HG03469 (cell line): ENCODE measurements at regions not wholly inside any gene's neighbourhood (a gene's known extent, or its start where the extent isn't known, plus 50 kb on each side); places are given as distances from the start of the nearest gene placed in this dataset.
"Not testable (repeated sequence)": the region's sequence is repeated elsewhere in the genome, so short reads cannot be mapped to it uniquely, and the experiment has no call there.

Experiments used
- ATAC-seq: cut with Tn5 transposase; IDR thresholded peaks from one replicate; pipeline ENCODE4 v1.9.1; 2021; ENCODE audit warnings: mild to moderate bottlenecking, moderate library complexity, moderate number of reproducible peaks; ENCODE audit not compliant: unreplicated experiment

DNA sequence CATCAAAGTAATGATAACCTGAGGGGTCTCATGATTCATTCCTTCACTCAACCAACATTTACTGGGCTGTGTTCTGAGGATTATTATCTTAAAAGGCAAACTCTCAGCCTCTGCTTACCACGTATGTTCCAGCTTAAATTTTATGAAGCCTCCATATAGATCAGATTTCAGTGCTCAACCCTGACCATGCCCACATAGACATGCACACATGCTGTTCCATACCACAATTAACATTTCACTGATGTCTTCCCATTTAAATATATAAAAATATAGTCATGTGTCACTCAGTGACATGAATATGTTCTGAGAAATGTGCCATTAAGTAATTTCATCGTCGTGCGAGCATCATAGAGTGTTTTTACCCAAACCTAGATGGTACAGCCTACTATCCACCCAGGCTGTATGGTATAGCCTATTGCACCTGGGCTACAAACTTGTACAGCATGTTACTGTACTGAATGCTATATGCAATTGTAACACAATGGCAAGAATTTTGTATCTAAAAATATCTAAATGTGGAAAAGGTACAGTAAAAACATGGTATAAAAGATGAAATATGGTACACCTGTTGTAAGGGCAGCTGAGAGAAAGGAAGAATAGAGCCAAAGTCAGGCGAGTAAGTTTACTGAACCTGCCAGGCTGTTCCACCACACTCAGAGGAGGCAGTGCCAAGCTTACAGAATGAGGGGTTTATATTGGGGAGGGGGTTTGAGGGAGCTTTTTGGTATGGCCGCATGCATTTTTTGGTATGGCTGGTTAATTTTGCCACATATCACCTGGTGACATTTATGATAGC, 134.7 kb upstream of the ETV3 start:
- no peak for ATAC-seq

DNA sequence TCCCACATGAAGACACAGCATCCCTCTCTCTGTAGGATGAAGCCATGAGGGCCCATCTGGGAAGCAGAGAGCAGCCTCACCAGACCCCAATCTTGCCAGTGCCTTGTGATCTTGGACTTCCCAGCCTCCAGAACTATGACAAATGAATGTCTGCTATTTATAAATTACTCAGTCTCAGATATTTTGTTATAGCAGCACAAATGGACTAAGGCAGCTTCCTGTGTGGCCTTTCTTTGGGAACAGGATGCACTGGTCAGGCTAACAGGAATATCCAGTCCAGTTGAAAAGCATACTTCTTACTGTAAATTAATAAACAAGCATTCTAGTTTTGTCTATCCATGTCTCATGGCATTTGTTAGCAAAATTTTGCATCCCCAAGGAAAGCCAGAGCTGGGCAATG, 134.1 kb upstream of the ETV3 start:
- no peak for ATAC-seq

DNA sequence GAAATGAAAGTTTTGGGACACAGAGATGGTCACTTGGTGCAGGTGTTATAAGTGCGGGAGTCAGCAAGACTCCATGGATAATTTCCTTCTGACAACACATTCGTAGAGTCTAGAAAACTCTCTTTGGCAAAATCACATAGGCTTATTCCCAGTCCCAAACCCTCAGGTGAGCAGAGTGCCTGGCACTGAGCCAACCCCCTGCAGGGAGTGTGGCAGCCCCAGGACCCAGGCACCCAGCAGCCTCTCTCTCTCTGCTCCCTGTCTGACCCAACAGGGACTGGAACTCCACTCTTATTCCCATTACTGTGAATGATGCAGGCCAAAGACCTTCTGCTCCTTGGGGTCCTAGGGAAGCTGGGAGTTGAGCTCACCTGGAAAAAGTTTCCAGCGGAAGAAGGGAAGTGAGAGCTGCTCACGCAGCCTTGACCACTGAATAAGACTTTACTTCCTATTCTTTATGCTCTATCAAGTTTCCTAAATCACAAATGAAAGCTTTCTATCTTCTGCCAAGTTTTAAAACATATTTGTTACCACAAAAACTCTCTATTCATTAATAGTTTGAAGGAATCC, 132.6 kb upstream of the ETV3 start:
- ATAC-seq = no peak

DNA sequence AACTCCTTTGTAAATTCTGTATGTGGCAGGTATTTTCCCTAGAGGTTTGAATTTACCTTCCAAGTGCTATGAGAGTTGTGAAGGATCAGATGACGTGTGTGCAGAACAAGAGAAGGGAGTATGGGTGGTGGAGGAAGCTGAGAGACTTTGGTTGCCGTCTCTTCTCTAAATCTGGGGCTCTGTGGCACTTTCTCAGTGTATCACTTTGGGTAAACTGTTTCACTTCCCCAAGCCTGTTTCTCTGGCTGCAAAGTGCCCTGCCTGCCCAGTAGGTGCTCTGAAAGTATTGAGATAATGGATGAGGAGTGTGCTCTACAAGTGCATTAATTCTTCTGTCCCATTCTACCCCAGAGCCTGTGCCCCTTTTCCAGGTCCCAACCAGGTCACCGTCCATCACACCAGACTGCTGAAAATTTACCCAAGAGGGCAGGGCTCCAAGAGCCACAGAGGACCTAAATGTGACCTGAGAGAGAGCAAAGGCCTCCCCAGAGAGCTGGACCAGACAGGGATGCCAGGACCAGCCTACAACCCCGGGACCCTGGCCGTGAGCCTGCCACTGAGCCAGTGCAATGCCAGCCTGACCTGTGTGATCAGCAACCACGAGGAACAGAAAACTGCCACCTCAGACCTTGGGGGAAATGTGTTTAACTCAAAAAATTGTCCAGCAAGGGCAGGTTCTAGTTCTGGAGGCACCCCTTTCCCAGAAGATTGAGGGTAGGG, 131.6 kb upstream of the ETV3 start:
- ATAC-seq = peak; percentile 65

DNA sequence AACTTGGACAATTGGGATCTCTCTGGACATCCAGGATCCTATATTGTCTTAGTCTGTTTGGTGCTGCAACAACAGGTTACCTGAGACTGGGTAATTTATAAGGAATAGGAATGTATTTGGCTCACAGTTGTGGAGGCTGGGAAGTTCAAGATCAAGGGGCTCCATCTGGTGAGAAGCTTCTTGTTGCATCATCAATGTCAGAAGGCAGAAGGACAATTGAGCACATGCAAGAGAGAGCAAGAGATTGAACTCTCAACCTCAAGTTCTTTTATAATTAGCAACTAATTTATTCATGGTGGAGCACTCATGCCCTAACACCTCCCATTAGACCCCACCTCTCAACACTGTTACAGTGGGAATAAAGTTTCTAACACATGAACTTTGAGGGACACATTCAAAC, 124.7 kb upstream of the ETV3 start:
- ATAC-seq = no peak

DNA sequence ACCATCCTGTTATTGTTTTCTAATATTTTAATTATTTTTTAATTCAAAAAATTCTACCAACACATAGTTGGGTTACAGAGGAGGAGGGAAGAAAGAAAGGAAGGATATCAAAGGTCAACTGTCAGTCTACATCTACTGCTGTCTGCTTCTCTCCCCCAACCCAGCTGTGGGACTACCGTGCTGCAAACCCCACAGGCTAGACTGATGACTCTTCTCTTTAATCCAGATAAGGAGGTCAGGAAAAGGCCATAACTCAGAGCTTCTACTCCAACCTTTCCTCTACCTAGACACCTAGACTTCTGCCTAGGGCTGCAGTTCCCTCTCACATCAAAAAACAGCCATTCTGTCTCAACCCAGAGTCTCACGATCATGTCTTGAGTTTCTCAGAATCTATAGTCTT, 124.2 kb upstream of the ETV3 start:
- no peak for ATAC-seq

DNA sequence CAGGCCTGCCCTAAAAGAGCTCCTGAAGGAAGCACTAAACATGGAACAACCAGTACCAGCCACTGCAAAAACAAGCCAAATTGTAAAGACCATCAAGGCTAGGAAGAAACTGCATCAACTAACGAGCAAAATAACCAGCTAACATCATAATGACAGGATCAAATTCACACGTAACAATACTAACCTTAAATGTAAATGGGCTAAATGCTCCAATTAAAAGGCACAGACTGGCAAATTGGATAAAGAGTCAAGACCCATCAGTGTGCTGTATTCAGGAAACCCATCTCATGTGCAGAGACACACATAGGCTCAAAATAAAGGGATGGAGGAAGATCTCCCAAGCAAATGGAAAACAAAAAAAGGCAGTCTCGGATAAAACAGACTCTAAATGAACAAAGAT, 117.7 kb upstream of the ETV3 start:
- ATAC-seq = not testable (repeated sequence)

DNA sequence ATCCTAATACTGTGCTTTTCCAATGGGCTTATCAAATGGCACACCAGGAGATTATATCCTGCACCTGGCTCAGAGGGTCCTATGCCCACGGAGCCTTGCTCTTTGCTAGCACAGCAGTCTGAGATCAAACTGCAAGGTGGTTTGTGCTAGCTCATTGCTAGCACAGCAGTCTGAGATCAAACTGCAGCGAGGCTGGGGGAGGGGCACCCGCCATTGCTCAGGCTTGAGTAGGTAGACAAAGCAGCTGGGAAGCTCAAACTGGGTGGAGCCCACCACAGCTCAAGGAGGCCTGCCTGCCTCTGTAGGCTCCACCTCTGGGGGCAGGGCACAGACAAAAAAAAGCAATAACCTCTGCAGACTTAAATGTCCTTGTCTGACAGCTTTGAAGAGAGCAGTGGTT, 116.0 kb upstream of the ETV3 start:
- not testable (repeated sequence) for ATAC-seq

DNA sequence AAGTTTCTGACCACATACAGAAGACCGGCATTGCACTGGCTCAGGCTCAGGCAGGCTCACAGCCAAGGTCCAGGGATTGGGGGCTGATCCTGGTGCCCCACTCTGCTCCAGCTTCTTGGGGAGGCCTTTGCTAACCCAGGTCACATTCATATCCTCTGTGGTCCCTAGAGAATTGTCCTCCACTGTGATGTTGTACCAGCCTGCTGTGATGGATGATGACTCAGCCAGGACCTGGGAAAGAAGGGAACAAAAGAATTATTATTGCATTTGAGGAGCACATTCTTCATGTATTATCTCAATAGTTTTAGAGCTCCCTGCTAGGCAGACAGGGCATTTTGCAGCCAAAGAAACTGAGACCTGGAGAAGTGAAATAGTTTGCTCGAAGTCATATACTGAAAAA, 114.3 kb upstream of the ETV3 start:
- no peak for ATAC-seq

DNA sequence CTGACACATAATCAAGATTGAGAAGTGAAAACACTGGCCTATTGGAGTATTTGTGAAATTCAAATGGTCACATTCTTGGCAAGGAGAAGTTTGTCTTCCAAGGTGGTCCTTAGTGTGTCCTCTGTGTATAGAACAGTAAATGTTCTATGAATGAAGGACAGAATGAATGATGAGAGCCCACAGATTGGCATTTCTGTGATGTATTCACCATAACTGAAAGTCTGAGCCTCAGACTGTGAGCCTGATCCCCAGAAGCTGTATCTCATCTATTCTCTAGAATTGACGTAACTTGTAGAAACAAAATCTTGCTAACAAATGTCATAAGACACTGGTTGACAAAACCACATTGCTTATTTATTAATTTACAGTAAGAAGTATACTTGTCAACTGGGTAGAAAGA, 111.5 kb upstream of the ETV3 start:
- no peak for ATAC-seq

DNA sequence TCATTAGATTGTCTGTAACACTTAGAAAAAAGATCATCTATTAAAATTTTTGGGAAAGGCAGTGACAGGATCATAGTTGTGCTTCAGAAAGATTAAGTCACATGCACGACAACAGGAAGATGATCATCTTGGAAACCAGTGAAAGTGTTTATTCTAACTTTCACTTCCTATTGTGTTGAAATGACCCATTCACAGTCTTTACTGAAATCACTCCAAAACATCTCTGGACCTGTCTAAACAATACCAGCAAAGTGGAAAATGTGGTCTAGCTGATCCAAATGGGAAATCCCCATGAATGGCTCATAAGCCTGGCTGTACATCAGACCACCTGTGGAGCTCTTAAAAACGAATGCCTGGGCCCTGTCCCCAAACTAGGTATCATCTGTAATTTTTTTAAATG, 111.1 kb upstream of the ETV3 start:
- no peak for ATAC-seq

DNA sequence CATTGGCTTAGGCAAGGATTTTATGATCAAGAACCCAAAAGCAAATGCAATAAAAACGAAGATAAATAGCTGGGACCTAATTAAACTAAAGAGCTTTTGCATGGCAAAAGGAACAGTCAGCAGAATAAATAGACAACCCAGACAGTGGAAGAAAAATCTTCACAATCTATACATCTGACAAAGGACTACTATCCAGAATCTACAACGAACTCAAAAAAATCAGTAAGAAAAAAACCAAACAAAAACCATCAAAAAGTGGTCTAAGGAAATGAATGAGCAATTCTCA, 109.5 kb upstream of the ETV3 start:
- ATAC-seq = not testable (repeated sequence)

DNA sequence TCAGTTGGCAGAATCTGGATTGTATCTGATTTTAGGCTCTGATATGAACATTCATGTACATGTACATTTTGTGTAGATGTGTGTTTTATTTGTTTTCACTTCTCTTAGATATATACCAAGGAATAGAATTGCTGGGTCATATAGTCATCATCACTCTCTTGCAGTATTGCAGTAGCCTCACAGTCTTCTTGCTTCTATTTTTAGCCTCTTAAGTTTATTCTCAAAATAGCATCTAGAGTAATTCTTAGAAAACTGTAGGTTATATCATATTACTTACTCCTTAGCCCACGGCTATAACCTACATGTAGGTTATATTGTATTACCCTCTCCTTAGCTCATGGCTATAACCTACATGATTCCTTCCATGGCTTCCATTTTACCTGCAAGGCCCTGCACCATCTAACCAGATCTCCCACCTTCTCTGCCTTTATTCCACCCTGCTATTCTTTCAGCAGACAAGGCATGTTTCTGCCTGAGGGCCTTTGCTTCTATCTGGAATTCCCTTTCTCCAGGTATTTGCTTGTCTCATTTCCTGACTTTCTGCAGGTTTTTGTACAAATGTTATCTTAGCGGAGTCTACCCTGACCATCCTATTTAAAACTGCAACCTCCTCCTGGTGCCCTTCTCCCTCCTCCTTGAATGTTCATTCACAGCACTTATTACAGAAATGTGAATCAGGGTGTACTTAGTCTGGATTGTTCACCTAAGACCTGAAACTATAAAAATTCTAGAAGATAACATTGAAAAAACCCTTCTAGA, 109.0 kb upstream of the ETV3 start:
- no peak for ATAC-seq

DNA sequence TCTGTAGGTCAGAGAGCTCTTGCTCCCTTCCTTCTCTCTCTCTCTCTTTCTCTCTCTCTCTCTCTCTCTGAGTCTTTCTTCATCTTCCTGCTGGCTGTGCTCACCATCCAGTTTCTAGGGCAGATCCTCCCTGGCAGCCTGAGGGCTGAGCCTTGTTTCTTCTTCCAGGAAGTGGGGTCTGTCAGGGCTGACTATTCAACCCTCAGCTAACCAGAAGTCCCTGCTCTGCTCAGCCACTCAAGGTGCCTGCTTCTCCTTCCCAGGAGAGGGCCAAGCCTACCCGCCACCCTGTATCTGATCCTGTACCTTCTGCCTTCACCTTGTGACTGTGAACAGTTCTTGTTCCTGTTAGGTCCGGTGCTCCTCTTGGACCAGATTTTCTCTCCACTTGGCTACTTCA, 107.6 kb upstream of the ETV3 start:
- no peak for ATAC-seq

DNA sequence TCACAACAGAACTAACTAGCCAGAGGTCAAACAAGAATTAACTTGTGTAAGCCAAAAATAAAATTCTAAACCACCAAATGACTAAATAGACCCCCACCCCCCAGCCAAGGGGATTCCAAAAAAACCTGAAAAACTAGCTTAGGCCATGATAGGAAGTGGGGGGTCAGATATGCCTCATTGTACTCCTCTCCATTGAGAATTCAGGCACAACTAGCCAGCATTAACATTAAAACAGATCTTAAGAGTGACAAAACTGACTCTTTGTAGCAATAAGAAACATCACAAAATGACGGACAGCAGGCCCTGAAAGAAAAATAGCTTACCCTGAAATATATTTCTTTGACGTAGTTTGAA, 103.0 kb upstream of the ETV3 start:
- no peak for ATAC-seq

DNA sequence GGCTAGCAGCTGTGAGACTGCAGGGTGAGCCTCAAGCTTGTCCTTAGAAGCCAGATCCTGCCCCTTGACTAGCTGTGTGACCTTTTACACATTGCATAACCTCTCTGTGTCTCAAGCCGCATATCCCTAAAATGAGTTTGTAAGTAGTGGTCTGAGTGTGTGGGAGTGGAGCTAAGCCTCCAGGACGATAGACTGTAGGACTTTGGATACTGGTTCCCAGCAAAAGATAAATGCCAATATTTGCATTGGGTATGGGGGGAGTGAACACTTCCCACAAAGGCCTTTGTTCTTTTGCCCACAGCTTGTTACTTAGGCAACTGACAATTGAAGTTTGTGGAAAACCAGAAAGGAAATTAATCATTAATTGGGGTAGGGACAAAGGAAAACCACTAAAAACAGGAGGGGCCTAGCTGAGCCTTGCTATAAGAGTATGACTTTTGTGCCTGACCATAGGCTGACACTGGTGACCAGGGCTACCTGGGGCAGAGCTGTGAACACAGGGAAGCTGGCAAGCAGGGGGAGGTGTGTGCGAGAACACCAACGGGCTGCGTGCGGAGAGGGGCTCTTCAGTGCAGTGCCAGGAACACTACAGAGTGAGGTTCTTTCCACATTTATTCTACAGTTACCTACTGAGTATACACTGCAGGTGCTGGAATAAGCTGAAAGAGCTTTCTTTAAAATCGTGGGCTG, 102.4 kb upstream of the ETV3 start:
- no peak for ATAC-seq

DNA sequence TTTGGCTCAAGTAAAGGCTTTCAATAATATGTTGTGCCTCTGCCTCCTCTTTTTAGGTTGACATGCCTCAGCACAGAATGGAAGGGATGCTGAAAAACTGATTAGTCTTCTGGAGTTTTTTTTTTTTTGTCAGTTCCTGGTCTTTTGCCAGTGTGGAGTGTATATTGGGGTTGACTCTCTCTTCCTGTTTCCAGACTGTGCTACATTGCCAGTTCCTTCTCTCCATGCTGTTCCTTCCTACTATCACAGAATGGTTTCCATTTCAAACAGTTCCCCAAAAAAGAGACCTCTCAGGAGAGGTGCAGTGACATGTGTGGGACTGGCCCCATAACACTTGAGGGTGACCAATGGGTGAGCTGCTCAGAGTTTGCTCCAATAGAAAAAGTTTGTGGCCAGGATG, 101.7 kb upstream of the ETV3 start:
- no peak for ATAC-seq

DNA sequence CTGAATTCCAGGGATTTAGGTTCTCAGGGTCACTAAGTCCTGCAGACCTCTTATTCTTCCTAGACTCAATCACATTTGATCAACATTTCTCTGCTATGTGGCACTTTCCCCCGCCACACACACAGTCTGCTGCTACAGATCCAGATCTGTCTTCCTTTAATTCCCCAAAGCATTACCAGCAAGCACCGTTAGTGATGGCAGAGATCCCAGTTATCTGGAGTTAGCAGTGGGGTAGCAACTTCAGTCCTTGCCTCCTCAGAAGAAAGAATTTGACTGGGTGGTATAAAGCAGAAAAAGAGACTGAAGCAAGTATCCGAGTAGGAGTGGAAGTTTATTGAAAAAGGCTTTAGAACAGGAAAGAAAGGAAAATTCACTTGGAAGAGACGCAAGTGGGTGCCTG, 100.4 kb upstream of the ETV3 start:
- no peak for ATAC-seq

DNA sequence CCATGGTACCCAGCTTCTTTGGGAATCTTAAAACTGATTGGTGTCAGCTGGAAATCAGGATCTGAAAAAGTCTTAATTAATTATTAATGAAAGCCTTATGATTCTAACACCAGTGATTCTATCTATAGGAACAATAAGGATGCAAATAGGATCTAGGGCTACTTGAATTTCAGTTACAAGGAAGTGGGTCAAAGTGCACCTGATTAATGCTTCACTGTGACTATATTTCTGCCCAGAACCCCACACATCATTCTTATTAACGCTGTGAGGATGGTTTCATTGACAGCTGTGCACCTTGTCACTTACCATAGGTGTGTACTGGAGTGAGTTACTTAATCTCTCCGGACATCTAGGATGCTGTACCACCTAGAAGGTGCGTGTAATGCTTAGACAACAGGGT, 99.8 kb upstream of the ETV3 start:
- no peak for ATAC-seq

DNA sequence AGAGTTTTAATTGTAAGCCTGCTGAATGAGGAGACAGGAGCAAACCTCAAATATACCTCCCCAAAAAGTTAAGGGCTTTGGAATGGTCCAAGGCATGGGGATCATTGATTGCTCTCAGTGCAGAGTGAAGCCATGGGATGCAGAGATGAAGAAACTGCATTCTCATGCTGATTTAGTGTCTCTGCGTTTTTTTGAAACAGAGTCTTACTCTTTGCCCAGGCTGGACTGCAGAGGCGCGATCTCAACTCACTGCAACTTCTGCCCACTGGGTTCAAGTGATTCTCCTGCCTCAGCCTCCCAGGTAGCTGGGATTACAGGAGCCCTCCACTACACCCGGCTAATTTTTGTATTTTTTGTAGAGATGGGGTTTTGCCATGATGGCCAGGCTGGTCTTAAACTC, 99.3 kb upstream of the ETV3 start:
- no peak for ATAC-seq

DNA sequence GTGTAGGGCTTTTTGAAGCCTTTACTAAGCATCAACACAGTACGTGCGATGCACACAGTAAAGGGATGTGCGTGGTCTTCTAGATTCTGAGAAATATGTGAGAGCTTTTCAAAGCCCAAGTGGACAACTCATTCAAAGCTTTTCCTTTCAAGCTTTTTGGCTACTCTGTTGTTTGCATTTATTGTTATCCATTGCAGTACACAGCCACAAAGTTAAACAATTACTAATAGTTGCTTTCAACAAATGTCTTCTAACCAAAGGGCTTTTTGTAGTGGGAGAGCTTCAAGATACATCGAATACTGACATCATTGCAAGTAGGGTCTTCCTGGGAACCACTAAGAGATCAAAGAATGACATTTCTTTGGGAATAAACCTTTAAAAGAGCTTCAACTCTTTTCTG, 97.9 kb upstream of the ETV3 start:
- no peak for ATAC-seq
